ENCODE measurements at regions not wholly inside any gene's neighbourhood (a gene's known extent, or its start where the extent isn't known, plus 50 kb on each side); places are given as distances from the start of the nearest gene placed in this dataset.

DNA sequence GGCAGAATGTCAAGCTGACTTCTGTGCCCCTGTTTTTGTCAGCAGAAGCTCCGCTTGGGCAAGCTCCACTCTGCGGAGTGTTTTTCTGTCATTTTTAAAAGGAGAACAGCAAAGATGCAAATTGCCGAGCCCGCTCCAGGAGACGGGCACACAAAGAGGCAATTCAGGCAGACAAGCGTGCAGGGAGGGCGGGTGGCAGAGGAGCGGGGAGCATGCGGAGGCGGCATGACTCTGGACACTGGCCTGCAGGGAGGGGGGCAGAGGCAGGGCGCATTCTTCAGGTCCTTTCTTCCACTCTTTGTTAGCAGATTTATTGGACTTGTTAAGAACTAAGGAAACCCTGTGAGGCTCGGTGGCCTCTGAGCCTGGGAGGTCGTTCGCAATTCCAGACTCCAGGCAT is 187.3 kb upstream of the RMST start:
- DNase-seq (ENCODE audit: low read depth) = no peak

- DNase-seq (ENCODE audit: low read depth) = no peak
These were observed 186.6 kb upstream of the RMST start for GRCh38 chr12:97275728-97276590.

- DNase-seq (ENCODE audit: low read depth) = no peak
These were observed 185.8 kb upstream of the RMST start for GRCh38 chr12:97276661-97277429.

GRCh38 chr12:97283297-97283696 is 179.3 kb upstream of the RMST start:
- no peak for DNase-seq (ENCODE audit: low read depth)

DNA sequence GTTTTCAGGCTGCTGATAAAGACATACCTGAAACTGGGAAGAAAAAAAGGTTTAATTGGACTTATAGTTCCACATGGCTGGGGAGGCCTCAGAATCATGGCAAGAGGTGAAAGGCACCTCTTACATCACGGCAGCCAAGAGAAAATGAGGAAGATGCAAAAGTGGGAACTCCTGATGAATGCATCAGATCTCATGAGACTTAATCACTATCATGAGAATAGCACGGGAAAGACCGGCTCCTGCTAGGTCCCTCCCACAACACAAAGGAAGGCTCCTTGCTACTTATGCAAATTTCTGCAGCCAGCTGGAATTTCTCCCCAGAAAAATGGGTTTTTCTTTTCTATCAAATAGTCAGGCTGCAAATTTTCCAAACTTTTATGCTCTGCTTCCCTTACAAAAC is 174.1 kb upstream of the RMST start:
- no peak for DNase-seq (ENCODE audit: low read depth)

- DNase-seq (ENCODE audit: low read depth) = no peak
These were observed 170.0 kb upstream of the RMST start for GRCh38 chr12:97292588-97292987.

- no peak for DNase-seq (ENCODE audit: low read depth)
These were observed 169.1 kb upstream of the RMST start for GRCh38 chr12:97293541-97293940.

DNA sequence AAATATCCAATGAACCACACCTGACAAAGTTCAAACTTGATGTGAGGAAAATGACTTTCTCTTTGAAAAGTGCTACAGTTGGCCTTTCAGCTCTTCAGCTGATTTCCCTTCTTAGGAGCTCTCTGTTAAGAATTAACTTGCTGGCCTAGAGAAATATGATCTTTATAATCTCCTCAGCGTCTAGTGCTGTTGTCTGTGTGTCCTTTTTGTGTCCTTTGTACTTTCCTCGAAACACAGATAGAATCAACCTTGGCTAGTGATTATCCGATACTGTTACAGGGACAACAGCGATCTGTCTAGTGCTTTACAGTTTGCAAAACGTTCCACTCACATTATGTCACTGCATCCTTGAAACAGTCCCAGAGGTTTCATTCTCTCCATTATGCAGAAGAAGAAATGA is 162.8 kb upstream of the RMST start:
- no peak for DNase-seq (ENCODE audit: low read depth)

DNA sequence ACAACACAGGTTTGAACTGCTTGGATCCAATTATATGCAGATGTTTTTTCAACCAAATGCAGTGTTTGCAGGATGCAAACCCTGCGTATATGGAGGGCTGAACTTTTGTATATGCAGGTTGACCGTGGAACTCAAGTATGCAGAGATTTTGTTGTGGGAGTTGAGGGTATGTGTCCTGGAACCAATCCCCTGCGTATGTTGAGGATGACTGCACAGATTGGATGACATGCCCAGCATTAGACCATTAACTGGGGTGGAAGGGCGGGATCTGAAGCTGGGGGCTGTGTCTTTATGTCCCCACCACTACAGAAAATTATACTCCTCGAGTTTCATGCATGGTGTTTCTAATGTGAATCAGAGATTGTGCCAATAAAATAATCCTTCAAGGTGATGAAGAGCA is 162.2 kb upstream of the RMST start:
- DNase-seq (ENCODE audit: low read depth) = no peak

DNA sequence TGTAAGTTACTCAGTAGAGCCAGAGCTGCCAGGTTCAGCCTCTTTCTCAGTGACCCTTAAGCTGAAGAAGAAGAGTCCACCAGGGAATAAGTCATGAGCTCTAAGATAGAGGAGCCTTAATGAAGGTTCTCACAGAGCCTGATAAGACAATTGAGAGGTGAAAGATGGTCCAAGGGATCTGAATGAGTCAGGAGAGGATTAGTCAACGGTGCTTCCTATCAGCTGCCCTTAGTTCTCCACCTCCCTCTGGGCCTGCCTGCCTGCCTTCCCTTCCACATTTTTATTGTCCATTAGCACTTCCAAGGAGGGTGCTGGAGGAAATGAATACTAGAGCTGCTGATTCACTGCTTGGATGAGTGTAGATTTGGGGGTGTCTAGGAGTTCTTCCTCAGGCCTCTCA is 161.7 kb upstream of the RMST start:
- no peak for DNase-seq (ENCODE audit: low read depth)

DNA sequence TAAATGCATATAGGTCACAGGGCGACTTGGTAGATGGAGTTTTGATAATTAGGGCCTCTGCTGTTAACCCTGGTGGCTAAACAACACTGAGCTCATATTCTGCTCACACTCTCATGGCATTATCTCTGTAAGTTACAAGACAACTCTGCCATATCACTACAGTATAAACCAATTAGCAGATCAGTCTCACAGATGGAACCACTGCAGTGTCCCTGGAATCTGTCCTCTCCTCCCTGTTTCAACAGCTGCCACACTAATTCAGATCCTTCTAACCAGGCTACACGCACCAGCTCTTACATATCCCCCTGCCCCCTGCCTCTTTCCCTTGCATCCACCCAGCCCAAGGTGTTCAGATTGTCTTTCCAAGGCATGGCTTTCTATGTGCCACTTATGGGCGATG is 161.0 kb upstream of the RMST start:
- no peak for DNase-seq (ENCODE audit: low read depth)

DNA sequence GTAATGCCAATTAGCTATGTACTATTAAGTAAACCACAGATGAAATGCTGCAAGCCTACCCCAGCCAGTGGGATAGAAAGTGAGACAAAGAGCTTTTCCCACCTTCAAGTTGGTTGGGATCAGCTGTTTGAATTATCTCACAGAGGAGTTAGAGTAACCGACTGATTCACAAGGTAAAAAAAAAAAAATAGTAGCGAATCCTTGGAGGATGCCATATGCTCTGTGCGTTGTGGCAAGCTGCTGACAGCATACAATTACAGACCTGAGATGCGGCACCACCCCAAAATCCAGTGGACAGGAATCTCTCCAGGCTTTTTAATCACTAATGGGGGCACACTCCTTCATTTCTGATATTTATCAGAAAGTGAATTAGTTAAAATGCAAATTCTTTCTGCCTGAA is 157.0 kb upstream of the RMST start:
- DNase-seq (ENCODE audit: low read depth) = no peak

DNA sequence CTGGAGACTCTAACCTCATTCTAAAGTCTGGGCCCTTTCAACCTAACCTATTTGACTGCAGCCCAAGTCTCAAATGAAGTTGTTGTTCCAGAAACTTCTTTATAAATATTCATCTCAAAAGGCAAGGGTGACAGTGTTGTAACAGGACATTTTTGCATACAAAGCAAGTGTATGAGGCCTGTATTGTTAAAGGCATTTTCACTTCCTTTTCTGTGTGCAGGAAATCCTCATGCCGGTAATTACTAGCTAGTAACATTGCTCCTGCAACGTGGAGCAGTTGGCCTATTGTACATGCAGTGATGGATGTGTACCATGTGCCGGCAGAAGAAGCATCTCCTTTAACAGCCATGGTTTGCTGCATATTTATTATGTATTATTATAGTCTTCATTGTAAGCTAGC is 156.5 kb upstream of the RMST start:
- no peak for DNase-seq (ENCODE audit: low read depth)

DNA sequence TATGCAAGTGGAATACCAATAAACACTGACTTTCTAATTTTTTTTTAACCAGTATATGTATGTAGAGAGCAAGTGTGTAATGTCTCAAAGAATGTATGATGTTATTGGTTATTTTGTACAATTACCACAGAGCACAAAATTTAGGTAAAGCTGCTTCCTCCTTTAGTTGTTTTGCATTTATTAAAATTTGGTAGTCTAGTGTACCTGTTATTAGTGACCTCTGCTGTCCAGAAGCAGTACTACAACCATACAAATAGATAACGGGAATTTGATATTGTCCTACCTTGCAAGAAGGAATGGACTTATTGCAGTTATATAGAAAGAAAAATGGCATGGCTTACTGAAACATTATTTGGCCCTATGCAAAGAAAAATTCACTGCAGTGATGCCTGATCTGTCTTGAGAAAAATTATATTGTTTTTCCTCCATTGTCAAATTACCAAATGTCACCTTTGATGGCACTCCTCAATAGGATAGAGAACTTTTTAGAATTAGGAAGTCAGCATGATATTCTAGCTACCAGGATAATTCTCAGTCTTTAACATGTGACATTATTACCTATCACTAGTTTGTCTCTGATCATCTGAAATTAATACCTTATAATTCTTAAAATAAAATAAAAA is 153.9 kb upstream of the RMST start:
- peak; percentile 33 for DNase-seq (ENCODE audit: low read depth)

GRCh38 chr12:97309921-97310320 is 152.7 kb upstream of the RMST start:
- no peak for DNase-seq (ENCODE audit: low read depth)

DNA sequence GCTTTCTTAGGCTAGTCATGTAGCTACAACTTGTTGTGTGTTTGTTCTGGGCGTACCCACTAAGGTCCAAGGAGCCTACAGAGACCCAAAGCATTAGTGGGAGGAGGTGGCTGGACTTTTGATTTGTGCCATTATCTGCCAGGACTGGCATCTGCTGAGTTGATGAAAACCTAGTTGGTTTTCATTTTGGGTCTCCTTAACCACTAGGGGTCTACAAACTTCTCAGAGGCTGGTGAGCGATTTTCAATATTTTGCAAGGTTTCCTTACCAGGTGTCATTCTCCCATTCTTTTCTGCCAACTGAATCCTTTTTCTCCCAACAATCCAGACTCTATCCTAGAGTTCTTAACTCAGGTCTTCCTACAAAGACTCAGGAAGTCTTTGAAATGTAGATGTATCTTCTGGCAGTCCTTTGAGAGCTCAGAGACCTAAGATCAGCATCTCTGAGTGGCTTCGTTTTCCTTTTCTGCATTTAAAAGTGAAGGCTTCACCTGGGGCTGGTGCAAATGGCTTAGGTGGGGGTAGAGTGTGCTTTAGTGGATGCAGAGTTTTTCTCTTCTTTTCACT is 150.0 kb upstream of the RMST start:
- DNase-seq (ENCODE audit: low read depth) = no peak

DNA sequence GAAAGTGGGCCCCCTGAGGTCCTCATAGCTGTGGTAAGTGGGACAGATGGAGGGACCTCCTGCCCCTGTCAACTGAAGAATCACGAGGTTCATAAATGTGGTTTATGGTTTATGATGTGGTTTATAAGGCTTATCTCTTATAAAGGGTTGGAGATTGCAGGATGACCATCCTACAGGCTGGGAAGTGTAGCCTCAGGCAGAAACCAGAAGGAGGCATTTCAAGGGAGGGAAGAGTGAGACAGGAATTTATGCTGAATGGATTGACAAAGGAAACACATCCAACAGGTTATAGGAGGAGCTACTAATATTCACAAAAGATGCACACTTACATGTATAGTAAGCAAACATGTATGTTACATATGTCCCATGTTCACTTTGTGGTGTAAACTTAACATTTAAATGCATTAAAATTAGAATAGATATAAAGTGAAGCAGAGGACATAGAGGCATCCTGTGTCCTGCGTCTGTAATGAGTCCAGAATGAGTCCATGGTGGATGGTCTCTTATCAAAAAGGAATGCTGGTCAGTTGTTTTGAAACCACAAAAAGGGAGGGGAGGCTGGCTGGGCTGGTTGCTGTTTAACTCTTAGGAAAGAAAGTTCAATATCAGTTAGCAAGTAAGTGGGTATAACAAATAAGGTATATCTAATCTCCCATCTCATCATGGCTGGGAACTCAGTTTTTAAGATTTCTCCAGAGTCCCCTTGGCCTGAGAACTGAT is 149.0 kb upstream of the RMST start:
- no peak for DNase-seq (ENCODE audit: low read depth)

GRCh38 chr12:97316321-97316720 is 146.3 kb upstream of the RMST start:
- DNase-seq (ENCODE audit: low read depth) = no peak

GRCh38 chr12:97321621-97322020 is 141.0 kb upstream of the RMST start:
- no peak for DNase-seq (ENCODE audit: low read depth)

- no peak for DNase-seq (ENCODE audit: low read depth)
These were observed 140.2 kb upstream of the RMST start for GRCh38 chr12:97322388-97322787.

DNA sequence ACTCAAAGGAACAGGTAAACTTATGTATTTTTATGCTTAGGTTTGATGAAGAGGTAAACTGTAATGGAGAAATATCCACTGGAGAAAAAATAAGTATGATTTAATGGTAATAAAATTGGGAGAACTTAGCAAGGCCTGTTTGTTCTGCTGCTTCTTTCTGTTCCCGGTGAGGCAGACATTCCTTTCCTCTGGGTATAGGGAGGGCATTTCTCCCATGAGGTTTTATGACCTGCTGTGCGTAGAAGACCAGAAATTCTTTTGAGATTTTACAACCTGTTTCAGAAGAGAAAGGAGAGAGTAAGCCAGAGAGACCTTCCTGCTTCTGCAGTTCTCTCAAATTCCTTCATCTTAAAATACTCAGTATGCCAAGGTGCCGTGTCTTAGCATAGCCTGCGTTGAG is 139.4 kb upstream of the RMST start:
- no peak for DNase-seq (ENCODE audit: low read depth)

- no peak for DNase-seq (ENCODE audit: low read depth)
These were observed 138.1 kb upstream of the RMST start for GRCh38 chr12:97324471-97324870.

Data from fibroblast of gingiva (primary cell).